GM19238 (cell line): ENCODE measurements at regions not wholly inside any gene's neighbourhood (a gene's known extent, or its start where the extent isn't known, plus 50 kb on each side); places are given as distances from the start of the nearest gene placed in this dataset.
A peak's percentile ranks its signal among the peaks of the same experiment; 100 is the strongest.
"Not testable (repeated sequence)": the region's sequence is repeated elsewhere in the genome, so short reads cannot be mapped to it uniquely, and the experiment has no call there.

Experiments used
- DNase-seq: peaks from one replicate; pipeline ENCODE4 v3.0.0; 2011; ENCODE audit warnings: low spot score; ENCODE audit not compliant: insufficient read length

DNA sequence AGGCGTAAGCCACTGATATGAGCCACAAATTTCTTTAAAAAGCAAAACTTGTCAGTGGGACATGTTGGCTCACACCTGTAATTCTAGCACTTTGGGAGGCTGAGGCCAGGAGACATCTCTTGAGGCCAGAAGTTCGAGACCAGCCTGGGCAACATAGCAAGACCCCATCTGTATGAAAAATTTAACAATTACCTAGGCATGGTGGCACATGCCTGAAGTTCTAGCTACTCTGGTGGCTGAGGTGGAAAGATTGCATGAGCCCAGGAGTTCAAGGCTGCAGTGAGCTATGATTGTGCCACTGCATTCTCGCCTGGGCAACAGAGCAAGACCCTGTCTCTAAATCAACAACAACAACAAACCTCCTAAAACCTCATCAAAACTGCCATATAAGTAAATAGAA lies 147.6 kb upstream of the BARHL2 start:
- no peak for DNase-seq

DNA sequence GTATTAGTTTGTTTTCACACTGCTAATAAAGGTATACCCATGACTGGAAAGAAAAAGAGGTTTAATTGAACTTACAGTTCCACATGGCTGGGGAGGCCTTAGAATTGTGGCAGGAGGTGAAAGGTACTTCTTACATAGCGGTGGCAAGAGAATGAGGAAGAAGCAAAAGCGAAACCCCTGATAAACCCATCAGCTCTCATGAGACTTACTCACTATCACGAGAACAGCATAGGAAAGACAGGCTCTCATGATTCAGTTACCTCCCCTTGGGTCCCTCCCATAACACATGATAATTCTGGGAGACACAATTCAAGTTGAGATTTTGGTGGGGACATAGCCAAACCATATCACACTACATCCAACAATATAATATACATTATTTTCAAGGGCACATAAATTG lies 145.7 kb upstream of the BARHL2 start:
- DNase-seq: no peak

DNA sequence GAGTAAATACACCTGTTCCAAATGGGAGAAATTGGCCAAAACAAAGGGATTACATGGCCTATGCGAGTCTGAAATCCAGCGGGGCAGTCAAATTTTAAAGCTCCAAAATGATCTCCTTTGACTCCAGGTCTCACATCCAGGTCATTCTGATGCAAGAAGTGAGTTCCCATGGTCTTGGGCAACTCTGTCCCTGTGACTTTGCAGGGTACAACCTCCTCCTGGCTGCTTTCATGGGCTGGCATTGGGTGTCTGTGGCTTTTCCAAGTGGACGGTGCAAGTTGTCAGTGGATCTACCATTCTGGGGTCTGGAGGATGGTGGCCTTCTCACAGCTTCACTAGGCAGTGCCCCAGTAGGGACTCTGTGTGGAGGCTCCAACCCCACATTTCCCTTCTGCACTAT lies 144.3 kb upstream of the BARHL2 start:
- not testable (repeated sequence) for DNase-seq

DNA sequence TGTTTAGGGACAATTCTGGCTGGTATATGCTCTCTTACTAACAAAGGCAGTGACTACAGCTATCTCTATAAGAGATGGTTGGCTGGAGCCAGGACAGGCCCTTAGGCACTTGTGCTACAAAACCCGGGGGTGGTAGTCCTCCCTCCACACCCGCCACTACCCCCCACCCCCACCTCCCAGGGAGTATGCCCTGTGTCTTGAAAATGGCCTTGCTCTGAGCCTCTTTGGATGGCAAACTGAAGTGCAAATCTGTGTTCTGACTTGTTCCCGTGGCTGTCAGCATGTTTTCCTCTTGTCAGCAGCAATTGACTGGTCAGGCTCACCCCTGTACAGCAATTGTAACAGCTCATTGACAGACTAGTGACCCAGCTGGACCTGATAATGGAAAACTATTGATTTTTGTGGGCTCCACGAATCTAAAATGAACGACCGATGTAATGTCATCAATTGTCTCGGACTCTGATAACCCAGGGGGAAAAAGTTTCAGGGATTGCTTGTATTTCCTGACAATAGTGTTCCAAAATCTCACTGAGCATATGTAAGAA lies 139.4 kb upstream of the BARHL2 start:
- DNase-seq: no peak

DNA sequence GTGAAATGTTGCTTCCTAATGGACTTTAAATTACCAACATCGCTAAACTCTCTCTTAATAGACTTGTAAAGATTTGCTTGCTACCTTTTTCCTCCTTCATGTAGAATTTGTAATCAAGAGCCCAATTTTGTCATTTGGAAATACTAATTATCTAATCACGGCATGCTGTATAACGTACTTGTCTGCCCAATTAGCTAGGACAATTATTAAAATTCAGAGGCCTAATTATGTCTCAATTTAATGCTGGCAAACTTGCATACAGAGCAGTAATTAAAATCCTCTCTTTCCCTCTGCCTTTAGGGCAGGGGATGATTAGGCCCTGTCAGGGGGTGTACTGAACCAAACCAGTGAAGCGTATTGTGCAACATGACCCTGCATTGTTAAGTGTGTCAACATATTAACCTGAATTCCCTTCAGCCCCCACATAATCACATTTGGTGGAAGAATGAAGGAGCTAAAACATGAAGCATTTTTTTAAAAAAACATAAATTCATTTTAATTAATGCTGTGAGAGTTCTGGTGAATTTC lies 137.4 kb upstream of the BARHL2 start:
- DNase-seq: no peak

DNA sequence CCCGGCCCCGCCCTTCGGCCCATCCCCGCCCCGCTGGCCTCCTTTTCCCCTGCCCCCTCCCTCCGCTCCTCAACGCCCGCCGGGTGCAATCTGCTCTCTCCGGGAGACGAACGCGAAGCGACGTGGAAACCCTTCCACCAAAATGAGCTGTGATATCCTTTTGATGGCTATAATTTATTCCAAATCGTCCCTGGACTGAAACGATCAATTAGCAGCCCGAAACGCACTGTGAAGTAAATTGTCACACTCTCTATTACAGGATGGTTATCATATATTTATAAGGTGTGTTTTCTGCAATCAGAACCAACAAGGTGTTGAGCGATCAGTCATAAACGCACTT lies 134.6 kb upstream of the BARHL2 start:
- DNase-seq: no peak

DNA sequence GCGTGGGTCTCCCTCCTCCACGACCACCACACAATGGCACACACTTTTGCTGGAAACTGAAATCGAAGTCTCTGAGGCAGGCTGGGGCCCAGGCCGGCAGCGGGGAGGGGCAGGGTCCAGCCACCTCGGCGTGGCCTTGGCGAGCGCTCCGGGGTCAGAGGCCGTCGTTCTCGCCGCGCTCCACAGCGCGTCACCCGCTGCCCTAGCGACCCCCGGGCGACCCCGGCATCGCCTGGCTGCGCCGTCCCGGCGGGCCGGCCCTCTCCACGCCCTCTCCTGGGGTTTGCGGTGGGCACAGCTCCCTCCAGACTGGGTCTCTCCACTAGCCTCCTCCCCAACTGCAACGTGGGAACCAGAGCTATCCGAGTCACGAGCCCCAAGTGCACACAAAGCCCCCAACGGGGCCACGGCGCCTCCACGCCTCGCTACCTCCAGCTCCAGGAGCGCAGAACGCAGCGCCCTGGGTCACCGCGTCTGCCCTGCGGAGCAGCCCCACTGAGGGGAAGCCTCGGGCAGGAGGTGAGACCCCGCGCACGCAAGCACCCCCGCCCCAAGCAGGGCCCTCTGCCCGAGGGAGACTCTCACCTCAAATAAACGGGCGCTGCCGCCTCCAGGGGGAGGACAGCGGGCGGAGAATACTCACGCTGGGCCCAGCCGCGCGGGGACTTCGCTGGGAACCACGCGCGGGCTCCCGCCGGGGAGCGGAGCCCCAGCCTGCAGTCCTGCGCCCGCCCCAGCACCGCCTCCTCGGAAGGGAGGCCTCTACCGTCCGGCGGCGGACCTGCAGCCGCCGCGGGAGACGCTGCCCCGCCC lies 134.0 kb upstream of the BARHL2 start:
- DNase-seq: peak; percentile 68

DNA sequence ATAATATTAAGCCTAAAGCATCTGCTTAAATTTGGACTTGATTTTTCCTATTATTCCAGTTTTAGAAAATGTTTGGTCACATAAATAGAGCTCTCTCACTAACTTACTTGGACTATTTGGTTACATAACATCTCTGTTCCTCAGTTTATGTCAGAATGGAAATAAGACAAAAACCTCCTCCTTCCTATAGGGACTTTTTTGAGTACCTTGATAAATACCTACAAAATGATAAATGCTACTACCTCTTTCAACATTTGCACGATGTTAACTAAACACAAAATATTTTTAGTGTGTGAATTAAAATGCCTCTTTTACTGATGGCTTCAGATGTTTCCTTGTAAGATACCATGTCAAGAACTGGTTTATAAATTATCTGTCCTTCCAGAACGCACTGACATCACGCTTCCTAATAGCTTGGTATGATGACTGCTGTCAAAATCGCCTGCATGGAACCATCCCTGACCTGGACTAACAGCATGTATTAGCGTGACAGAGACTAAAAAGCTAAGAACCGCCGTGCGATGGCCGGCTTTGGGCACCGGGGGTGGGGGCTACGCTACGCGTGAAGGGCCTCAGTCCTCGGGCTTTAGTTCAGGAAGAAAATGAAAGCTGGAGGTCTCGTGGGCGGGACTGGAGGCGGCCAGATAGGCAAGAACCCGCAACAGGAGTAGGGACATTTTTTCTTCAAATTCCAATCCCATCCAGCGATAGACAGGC lies 133.2 kb upstream of the BARHL2 start:
- DNase-seq: no peak

DNA sequence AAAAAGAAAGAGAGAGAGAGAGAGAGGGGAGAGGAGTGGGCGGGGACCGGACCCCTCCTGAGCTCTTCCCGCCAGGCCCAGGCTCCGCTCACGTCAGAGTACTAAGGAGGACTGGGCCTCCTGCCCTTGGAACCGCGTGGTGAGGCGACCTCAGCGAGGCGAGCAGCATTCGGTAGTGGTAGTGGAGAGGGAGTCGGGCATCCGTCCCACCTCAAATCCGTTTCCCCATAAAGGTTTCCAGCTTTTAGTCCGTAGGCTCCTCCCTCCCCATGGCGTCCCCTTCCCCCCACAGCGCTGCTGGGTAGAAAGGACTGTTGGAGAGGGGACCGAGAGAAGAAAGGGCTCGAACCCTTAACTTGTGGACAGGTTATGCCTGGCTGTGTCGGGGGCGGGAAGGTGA lies 124.4 kb upstream of the BARHL2 start:
- DNase-seq: no peak

DNA sequence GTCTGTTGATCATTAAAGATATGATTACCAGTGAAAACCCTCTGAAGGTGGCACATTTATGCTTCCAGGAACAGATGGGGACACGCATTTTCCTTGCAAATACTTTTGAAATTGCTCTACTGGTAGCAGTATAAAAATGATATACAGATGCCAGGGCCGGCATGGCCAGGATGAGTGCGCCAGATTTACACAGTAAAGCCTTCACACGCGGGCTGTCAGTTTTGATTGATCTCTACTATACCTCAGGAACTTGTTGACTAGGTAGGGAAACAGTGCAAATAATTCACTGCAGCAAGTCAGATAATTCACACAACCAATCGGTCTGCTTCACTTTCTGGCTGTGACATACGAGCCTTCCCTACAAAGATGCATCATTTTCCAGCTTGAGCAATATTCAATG lies 123.2 kb upstream of the BARHL2 start:
- no peak for DNase-seq

DNA sequence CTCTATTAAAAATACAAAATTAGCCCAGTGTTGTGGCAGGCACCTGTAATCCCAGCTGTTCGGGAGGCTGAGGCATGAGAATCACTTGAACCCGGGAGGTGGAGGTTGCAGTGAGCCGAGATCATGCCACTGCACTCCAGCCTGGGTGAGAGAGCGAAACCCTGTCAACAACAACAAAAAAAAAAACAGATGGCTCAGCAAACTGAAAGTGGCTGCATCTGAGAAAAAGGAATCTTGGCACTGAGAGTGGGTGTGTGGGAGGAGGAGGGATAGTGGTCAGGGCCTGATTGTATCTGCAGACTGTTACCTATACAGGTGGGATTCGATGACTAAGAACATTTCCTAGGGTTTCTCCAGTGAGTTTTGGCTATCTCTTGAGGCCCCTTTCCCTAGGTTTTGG lies 122.2 kb upstream of the BARHL2 start:
- DNase-seq: no peak

DNA sequence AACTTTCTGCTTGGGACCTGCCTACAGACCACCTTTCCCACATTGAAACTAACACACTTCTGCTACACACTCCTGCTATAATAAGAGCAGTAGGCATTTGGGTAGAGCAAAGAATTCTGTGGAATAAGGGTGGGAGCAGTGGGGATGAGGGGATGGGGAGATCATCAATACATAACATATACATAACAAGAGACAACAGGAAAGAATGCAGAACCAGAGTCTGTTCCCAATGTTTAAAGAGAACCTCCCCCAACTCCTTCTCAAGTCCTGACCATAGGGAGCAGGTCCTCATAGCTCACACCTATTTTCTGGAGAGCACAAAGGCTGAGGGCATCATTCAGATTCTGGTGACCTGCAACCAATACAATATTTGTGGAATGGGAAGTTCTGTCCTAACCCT lies 121.6 kb upstream of the BARHL2 start:
- DNase-seq: no peak

DNA sequence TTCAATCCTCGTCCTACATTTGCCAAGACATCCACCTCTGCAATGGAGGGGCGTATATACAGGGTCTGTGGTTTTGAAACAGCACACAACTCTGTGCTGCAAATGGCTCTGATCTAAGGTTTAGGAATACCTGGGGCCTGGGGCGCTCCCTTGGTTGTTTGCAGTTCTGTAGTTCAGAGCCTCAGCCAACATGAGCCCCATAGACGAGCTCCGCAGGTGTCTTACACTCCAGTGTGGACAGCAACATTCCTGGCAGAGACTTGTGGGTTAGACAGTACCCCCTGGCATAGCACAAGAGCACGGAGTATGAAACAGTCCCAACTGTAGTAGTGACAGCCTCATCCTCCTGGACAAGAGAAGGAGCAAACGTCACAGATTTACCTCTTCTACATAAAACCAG lies 120.3 kb upstream of the BARHL2 start:
- DNase-seq: no peak

DNA sequence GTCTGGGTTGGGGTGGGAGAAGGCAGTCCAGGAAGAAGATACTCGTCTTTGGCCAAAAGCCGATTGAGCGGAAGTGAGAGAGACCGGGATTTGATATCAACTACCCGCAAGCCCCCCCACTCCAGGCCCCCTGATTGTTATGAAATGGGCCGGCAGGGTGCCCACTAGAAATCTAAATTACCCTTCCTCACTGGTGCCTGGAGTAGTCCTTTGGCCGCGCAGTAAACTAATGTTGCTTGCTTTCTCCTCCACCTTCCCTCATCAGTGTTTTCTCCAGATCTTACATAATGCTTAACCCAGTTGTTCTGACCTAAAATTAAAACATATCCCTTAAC lies 119.2 kb upstream of the BARHL2 start:
- no peak for DNase-seq

DNA sequence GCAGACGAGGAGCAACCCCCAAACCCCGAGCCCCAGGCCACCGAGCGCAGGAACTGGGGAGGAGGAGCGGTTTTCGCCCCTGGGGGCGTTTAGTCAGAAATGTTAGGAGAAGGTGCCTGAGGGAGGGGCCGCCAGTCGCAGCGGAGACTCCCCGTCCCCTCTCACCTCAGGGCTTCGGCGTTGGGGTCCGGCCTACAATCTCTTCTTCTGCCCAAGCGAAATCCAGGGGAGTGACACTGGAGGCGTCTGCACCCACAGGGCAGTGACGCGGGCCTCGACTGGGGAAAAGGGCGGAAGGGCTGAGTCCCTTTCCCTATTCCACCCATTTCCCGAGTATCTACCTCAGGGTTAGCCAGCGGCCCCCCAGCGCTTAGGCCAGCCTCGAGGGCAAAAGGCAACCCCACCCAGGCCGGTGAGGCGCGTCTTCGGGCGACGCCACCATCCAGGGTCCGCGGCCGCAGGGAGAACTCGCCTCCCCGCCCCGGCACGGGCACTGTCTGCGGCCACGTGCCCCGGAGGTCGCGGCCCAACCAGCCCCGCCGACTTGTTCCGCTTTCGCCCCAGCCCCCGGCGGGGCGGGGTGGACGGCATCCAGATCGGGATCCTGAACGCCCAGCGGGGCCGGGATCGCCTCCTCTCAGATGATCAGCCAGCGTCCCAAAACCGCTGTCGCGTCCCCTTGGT lies 118.7 kb upstream of the BARHL2 start:
- DNase-seq: no peak

DNA sequence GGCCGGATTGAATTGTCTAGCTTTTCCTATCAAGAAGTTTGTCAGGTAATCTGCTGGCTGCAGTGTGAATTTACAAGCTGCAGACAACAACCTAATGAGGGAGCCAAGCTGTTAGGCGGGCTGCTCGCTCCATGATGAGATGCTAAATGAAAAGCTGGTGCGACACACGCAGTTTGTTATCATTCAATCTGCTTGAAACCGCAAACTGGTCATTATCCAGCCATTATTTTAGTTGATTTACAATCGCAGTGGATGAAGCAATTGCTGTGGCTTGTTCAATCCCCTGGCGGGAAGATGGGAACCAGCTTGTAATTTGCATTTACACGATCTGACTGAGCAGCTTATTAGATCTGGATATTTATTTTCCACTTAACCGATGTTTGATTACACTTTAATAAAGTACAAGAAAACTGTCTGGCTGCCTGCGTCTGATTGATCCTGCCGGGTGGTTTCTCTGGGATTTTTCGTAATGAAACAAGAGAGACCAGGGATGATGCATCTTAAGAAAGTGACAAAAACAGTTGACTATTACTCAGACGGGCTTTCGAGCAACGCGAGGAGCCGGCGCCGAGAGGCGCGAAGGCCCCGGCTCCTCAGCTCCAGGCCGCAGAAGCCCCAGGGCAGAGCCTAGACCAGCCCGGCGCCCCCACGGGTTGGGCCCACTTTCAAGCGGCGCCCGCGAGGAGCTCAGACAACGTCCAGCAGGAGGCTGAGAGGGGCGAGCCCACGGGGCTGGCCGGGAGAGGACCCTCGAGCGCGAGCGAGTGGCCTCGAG lies 118.0 kb upstream of the BARHL2 start:
- DNase-seq: no peak

DNA sequence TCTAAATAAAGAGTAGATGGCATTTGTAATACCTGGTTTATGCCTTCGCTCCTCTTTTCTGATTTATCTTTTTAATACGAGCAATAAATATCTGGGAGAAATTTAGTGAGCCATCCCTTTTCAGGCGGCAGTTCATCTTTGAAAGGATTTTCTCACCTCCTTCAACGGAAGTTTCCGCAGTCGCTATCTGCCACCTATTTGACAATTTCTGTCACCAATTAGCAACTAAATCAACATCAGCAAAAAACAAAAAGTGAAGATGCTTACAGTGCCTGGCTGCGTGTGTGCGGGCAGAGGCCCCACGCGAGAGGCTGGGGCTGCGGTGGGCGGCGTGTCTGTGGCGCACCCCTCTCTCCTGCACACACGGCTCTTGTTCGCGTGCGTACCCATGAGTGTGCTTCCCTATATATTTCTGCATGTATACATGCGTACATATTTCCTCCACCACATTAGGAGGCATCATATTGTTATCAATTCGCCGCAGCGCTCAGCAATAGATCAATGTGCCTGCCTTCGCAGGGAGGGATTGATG lies 117.3 kb upstream of the BARHL2 start:
- DNase-seq: no peak

DNA sequence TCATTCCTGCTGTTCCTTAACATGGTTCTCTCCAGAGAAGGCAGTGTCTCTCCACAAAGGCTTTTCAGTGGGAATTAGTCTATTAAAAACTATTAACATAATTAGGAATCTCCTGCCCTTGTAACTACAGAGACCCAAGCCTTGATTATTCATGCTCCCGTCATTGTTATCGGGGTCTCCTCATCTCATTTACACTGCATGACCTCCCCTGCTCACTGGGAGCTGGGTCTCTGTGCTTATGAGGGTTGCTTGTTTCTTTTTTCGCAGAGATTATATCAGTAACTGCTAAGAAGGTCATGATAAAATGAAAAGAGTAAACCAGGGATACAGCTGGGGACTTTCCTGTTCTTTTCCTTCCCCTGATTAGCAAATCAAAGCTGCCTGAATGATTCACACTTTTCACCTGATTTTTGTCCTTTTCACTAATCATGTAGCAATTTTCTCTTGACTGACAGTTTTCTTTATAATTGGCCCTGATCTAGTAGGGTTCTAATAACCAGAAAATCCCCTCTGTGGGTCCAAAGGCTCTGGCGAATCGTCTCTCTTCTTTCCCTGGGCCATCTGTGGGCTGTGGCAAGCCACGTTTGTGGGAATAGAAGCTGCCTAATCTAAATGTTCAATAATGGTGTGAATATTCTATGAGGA lies 116.5 kb upstream of the BARHL2 start:
- no peak for DNase-seq

DNA sequence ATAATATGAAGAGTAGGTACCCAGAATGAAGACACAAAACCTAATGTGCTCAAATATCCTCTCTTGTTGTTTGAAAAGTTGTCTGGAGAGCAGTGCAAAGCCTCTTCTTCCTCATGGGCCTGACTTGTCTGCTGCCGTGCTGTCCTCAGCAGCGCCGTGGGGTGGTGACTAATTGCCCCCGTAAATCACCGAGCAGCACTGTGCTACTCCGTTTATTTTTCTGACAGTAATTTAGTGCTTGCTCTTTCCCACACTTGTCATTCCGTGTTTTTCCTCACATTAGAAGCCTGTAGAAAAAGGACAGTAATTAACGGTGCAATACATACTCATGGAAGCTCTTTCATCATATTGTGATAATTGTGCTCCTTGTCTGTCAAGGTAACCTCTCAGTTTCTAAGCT lies 114.8 kb upstream of the BARHL2 start:
- no peak for DNase-seq

DNA sequence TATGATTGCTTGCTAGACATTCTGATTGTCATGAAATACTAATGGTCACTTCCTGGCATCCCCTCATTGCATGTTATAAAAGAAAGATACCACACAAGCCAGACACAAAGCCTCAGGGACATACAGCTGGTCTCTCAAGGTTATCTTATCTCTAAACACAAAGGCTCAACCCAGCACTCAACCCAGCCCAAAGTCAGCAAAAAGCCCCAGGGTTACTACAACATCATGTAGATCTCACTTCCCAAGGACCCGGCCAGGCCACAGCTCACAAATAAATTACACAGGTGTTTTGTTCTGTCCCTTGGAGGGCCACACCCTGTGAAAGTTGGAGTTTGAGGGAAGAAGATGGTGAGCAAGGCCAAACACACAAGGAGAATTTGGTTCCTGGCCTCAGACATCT lies 109.7 kb upstream of the BARHL2 start:
- DNase-seq: no peak

DNA sequence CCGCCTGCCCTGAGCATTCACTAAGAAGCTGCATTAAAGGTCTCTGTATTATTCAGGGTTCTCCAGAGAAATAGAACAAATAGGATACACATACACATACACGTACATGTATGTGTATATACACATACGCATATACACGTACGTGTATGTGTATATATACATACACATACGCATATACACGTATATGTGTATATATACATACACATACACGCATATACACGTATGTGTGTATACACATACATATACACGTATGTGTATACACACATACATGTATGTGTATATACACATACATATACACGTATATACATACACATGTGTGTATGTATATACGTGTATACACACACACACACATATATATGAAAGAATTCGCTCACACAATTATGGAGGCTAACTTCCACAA lies 108.9 kb upstream of the BARHL2 start:
- no peak for DNase-seq
